ENCODE measurements at regions not wholly inside any gene's neighbourhood (a gene's known extent, or its start where the extent isn't known, plus 50 kb on each side); places are given as distances from the start of the nearest gene placed in this dataset.

DNA sequence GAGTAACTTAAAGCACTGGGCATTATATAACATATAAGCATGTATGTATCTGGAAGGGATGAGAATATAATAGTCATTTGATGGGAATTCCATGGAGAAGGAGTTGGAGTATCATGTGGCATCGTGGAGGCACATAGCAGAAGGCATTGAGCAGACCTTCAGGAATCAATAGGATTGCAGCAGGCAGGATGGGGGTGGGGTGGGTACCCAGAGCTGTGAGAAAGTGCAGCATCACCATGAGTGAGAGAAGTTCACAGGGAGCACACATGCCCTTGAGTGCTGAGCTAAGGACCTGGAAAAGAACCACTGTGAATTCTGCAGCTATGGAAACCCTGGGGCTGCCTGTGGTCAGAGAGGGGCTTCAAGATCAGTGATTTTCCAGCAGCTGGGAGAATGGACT is 57.3 kb downstream of the MED10 start:
- Mint-ChIP-seq H3K27me3 (ENCODE audit: low read depth) (peaks cover 25% of the 10 kb centered on the region), H3K27ac (no peak overlapping the region), H3K36me3 (no peaks in the 10 kb centered on the region), H3K9me3 (peaks cover 6% of the 10 kb centered on the region), H3K4me1 (no peaks in the 10 kb centered on the region), H3K4me3 (no peak overlapping the region)
- no peak for TF ChIP-seq CTCF (IDR thresholded peaks at IDR 0.05; ENCODE audit: unreplicated experiment)
- DNase-seq (ENCODE audit: low spot score in 2 of 2, unreplicated experiment in 2 of 2): no peak

DNA sequence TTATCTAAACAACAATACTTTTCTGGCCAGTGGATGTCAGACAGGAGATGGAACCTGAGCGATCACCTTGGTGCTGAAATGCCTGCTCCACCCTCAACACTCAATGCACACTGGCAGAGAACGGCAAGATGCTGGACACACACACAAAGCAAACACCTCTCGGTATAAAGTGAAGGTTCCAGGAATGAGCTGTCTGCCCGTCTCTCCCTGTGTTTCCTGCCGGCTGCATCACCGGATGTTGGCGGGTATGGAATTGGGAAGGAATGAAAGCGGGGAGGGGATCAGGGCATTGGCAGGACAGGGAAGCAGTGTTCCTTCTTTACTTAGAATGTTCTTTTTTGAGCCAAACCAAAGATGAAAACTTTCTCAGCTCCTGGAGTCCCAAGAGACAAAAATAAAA is 59.2 kb downstream of the MED10 start:
- Mint-ChIP-seq H3K27me3 (ENCODE audit: low read depth) (peaks cover 35% of the 10 kb centered on the region), H3K4me3 (no peak overlapping the region), H3K9me3 (peaks cover 6% of the 10 kb centered on the region), H3K4me1 (no peaks in the 10 kb centered on the region), H3K36me3 (no peaks in the 10 kb centered on the region), H3K27ac (no peak overlapping the region)
- no peak for TF ChIP-seq CTCF (IDR thresholded peaks at IDR 0.05; ENCODE audit: unreplicated experiment)
- no peak for DNase-seq (ENCODE audit: low spot score in 2 of 2, unreplicated experiment in 2 of 2)

- H3K27me3 Mint-ChIP-seq (ENCODE audit: low read depth): peaks cover 36% of the 10 kb centered on the region
Observed at GRCh38 chr5:6317116-6317798, 61.1 kb downstream of the MED10 start.

GRCh38 chr5:6315580-6315979 is 62.8 kb downstream of the MED10 start:
- peaks cover 31% of the 10 kb centered on the region for H3K27me3 Mint-ChIP-seq (ENCODE audit: low read depth)
- no peak for TF ChIP-seq CTCF (IDR thresholded peaks at IDR 0.05; ENCODE audit: unreplicated experiment)
- DNase-seq (ENCODE audit: low spot score in 2 of 2, unreplicated experiment in 2 of 2): no peak
- H3K27ac Mint-ChIP-seq: no peak overlapping the region
- H3K36me3 Mint-ChIP-seq: no peaks in the 10 kb centered on the region
- H3K9me3 Mint-ChIP-seq: no peaks in the 10 kb centered on the region
- no peaks in the 10 kb centered on the region for H3K4me1 Mint-ChIP-seq
- H3K4me3 Mint-ChIP-seq: no peak overlapping the region

More at GRCh38 chr5:6317116-6317798, 61.1 kb downstream of the MED10 start:
- H3K4me1 Mint-ChIP-seq: no peaks in the 10 kb centered on the region
- H3K27ac Mint-ChIP-seq: no peak overlapping the region
- H3K4me3 Mint-ChIP-seq: no peak overlapping the region
- no peak for TF ChIP-seq CTCF (IDR thresholded peaks at IDR 0.05; ENCODE audit: unreplicated experiment)
- no peak for DNase-seq (ENCODE audit: low spot score in 2 of 2, unreplicated experiment in 2 of 2)
- H3K36me3 Mint-ChIP-seq: no peaks in the 10 kb centered on the region
- H3K9me3 Mint-ChIP-seq: peaks cover 6% of the 10 kb centered on the region

- Mint-ChIP-seq H3K4me3 (no peak overlapping the region), H3K9me3 (no peaks in the 10 kb centered on the region), H3K36me3 (no peaks in the 10 kb centered on the region), H3K27ac (no peak overlapping the region), H3K27me3 (ENCODE audit: low read depth) (peaks cover 26% of the 10 kb centered on the region), H3K4me1 (no peaks in the 10 kb centered on the region)
- TF ChIP-seq CTCF (IDR thresholded peaks at IDR 0.05; ENCODE audit: unreplicated experiment): no peak
- DNase-seq (ENCODE audit: low spot score in 2 of 2, unreplicated experiment in 2 of 2): no peak
Observed at GRCh38 chr5:6311568-6312501, 66.5 kb downstream of the MED10 start.

Measured in mesothelial cell of epicardium (in vitro differentiated cells).